T-helper 17 cell (primary cell): ENCODE measurements at regions not wholly inside any gene's neighbourhood (a gene's known extent, or its start where the extent isn't known, plus 50 kb on each side); places are given as distances from the start of the nearest gene placed in this dataset.

Experiments
- ATAC-seq: fragments of 150-1000 bp; cut with Tn5 transposase; 2 replicates; pipeline ENCODE4 v1.10.0; 2021; ENCODE audit warnings: mild to moderate bottlenecking, moderate library complexity
- DNase-seq, 3 donors: peaks; one replicate each; pipeline versions ENCODE4 v3.0.0 to v3.0.0-alpha.2; 2020 to 2021
- H3K9me3 ChIP-seq: one replicate; pipeline ENCODE4 v1.7.0; 2013; ENCODE audit warnings: low read length, mild to moderate bottlenecking; ENCODE audit not compliant: control insufficient read depth, poor library complexity, severe bottlenecking
- H3K27ac Mint-ChIP-seq: one replicate; pipeline ENCODE4 v1.8.0; 2022; ENCODE audit warnings: mild to moderate bottlenecking, moderate library complexity, mixed read lengths
- H3K27me3 Mint-ChIP-seq: one replicate; pipeline ENCODE4 v1.8.0; 2022; ENCODE audit warnings: mixed read lengths
- H3K36me3 Mint-ChIP-seq: one replicate; pipeline ENCODE4 v1.8.0; 2022; ENCODE audit warnings: low read depth, mixed read lengths
- H3K4me1 Mint-ChIP-seq: one replicate; pipeline ENCODE4 v1.8.0; 2022; ENCODE audit warnings: mild to moderate bottlenecking, mixed read lengths
- H3K4me3 Mint-ChIP-seq: one replicate; pipeline ENCODE4 v1.8.0; 2022; ENCODE audit warnings: mild to moderate bottlenecking, moderate library complexity, mixed read lengths

- H3K27ac Mint-ChIP-seq: no peak overlapping the region
- no peaks in the 10 kb centered on the region for H3K36me3 Mint-ChIP-seq
- ATAC-seq (no peak), DNase-seq (no peak)
- H3K27me3 Mint-ChIP-seq: no peaks in the 10 kb centered on the region
- H3K9me3 ChIP-seq: no peaks in the 10 kb centered on the region
- no peaks in the 10 kb centered on the region for H3K4me1 Mint-ChIP-seq
- H3K4me3 Mint-ChIP-seq: no peak overlapping the region
Observed at GRCh38 chr5:164020116-164020515, 514.7 kb downstream of the MAT2B start.

GRCh38 chr5:164027738-164028137 lies 522.3 kb downstream of the MAT2B start:
- no peak overlapping the region for H3K27ac Mint-ChIP-seq
- DNase-seq: no peak
- no peaks in the 10 kb centered on the region for H3K4me1 Mint-ChIP-seq
- H3K4me3 Mint-ChIP-seq: no peak overlapping the region
- H3K27me3 Mint-ChIP-seq: no peaks in the 10 kb centered on the region
- ATAC-seq: no peak
- no peaks in the 10 kb centered on the region for H3K9me3 ChIP-seq
- H3K36me3 Mint-ChIP-seq: no peaks in the 10 kb centered on the region

DNA sequence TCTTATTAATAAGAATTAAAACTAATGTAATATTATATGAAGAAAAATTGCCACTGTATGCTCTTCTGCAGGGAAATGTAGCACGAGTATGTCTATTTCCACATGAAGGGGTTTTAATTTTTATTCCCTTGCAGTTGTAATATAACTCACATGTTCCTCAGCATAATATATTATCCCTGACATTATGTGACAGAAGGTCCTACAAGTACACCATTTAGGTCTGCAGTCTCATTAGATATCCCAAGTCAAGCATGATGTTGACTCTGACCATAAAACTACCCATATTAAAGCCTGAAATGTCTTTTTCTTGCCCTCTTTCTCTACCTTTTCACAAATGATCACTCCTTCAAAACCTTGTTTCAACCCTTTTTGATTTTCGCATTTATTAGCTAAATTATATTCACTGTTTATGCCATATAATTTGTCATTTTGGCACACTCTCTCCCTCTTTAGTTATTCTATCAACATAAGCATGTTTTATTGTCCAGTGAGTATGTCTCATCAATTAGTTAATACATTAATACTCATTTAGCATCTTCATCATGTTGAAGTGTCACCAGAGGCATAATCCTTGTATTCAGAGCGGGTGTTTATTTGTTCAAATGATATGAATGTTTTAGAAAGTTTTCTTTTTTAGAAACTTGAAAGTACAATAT lies 532.8 kb downstream of the MAT2B start:
- no peak for DNase-seq
- no peak overlapping the region for H3K27ac Mint-ChIP-seq
- H3K4me3 Mint-ChIP-seq: no peak overlapping the region
- no peak for ATAC-seq
- no peaks in the 10 kb centered on the region for H3K9me3 ChIP-seq
- no peaks in the 10 kb centered on the region for H3K36me3 Mint-ChIP-seq
- no peaks in the 10 kb centered on the region for H3K27me3 Mint-ChIP-seq
- no peaks in the 10 kb centered on the region for H3K4me1 Mint-ChIP-seq

DNA sequence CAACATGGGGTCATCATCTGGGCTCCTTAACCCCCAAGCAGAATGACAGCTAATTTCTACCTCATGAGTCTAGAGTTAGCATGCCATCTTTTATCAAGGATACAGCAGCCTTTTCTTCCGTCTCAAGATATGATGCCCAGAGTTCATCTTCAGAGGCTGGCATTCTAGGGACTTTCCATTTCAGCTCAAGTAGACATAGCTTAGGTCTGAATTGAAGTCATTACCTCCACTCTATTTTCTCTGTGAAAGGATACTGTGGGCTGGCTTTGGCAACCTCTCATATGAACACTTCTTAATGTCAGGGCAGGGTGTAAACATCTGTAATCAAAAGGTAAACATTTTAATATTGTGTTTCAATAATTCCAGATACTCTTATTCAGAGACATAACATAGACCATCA lies 535.7 kb downstream of the MAT2B start:
- ATAC-seq: no peak
- no peaks in the 10 kb centered on the region for H3K36me3 Mint-ChIP-seq

DNA sequence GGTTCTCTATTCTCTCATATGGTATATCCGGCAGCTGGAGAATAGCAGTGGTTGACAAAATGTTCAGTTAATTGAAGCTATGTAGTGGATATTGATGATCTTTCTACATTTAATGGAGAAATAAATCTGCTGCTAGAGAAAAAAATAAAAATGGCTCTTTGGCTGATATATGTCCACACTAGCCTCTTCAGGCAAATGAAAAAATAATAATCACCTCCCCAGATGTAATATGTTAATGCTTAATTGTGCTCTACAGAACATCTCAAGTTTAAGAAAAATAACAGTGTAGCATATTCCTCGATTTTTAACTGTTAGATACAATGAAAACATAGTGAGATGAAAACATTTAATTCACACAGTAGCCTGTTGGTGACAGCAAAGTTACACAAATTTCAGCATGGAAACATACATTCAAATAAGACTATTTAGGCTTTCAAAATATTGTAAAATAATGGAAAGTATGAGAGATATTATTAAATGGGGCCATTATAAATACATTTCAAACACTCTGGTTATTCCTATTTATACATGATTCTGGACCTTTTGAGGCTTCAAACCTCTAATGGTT lies 543.0 kb downstream of the MAT2B start:
- no peaks in the 10 kb centered on the region for H3K9me3 ChIP-seq
- H3K4me1 Mint-ChIP-seq: no peaks in the 10 kb centered on the region
- no peaks in the 10 kb centered on the region for H3K27me3 Mint-ChIP-seq
- H3K36me3 Mint-ChIP-seq: no peaks in the 10 kb centered on the region
- H3K27ac Mint-ChIP-seq: no peak overlapping the region
- ATAC-seq (no peak), DNase-seq (no peak)
- H3K4me3 Mint-ChIP-seq: no peak overlapping the region

More for the DNA sequence above, 535.7 kb downstream of the MAT2B start:
- Mint-ChIP-seq H3K4me3 (no peak overlapping the region), H3K4me1 (no peaks in the 10 kb centered on the region), H3K27me3 (no peaks in the 10 kb centered on the region), H3K27ac (no peak overlapping the region)
- DNase-seq: no peak
- H3K9me3 ChIP-seq: no peaks in the 10 kb centered on the region

DNA sequence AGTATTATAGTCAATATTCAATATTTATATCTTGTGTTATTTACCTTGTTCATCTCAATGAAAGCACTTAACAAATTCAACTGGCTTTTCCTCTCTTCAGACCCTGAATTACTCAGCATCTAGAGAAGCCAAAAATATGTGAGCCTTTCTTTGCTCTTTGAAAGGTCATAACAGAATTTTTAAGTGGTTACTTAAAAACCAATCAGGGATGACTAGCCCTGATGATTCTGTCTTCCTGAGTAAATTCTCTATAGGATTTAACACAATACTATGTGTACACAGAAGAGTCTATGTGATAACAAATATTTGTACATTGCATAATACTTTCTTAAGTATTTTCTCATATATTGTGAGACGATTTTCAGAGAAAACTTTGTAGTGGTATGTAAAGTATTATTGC lies 546.3 kb downstream of the MAT2B start:
- Mint-ChIP-seq H3K4me1 (no peaks in the 10 kb centered on the region), H3K4me3 (no peak overlapping the region), H3K27ac (no peak overlapping the region), H3K27me3 (no peaks in the 10 kb centered on the region), H3K36me3 (no peaks in the 10 kb centered on the region)
- no peaks in the 10 kb centered on the region for H3K9me3 ChIP-seq
- ATAC-seq (no peak), DNase-seq (no peak)

DNA sequence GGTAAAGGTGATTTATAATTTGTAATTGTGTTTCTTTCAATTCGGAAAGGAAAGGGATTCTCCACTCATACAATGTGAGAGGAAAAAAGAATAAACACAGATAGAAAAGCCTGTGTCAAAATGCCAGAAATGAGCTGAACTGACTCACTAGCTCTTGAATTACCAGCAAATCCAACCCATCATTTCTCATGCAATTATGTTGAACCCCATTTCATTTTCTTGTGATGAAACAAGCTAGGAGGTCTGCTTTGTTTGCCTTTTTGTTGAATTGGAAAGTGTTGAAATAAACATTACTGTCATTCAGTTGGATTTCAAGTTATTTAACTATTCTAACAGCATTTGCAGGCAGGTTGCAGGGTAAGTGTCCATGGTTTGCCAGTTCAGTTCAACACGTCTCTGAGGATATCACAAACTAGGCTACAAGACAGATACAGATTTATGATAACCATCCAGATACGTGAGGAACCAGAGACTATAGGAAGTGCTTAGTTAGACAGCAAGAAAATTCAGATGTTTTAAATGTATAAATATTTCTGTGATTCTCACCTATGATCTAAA lies 547.2 kb downstream of the MAT2B start:
- Mint-ChIP-seq H3K27me3 (no peaks in the 10 kb centered on the region), H3K4me3 (no peak overlapping the region), H3K4me1 (no peaks in the 10 kb centered on the region), H3K36me3 (no peaks in the 10 kb centered on the region), H3K27ac (no peak overlapping the region)
- no peaks in the 10 kb centered on the region for H3K9me3 ChIP-seq
- DNase-seq (no peak), ATAC-seq (no peak)

- ATAC-seq (no peak), DNase-seq (no peak)
- Mint-ChIP-seq H3K27me3 (no peaks in the 10 kb centered on the region), H3K27ac (no peak overlapping the region), H3K4me3 (no peak overlapping the region), H3K36me3 (no peaks in the 10 kb centered on the region), H3K4me1 (no peaks in the 10 kb centered on the region)
- no peaks in the 10 kb centered on the region for H3K9me3 ChIP-seq
Observed at GRCh38 chr5:164053123-164053522, 547.7 kb downstream of the MAT2B start.

- H3K36me3 Mint-ChIP-seq: no peaks in the 10 kb centered on the region
- H3K4me1 Mint-ChIP-seq: no peaks in the 10 kb centered on the region
- ATAC-seq (no peak), DNase-seq (no peak)
- no peak overlapping the region for H3K27ac Mint-ChIP-seq
- no peak overlapping the region for H3K4me3 Mint-ChIP-seq
- no peaks in the 10 kb centered on the region for H3K27me3 Mint-ChIP-seq
- no peaks in the 10 kb centered on the region for H3K9me3 ChIP-seq
Observed at GRCh38 chr5:164054461-164054860, 549.0 kb downstream of the MAT2B start.

DNA sequence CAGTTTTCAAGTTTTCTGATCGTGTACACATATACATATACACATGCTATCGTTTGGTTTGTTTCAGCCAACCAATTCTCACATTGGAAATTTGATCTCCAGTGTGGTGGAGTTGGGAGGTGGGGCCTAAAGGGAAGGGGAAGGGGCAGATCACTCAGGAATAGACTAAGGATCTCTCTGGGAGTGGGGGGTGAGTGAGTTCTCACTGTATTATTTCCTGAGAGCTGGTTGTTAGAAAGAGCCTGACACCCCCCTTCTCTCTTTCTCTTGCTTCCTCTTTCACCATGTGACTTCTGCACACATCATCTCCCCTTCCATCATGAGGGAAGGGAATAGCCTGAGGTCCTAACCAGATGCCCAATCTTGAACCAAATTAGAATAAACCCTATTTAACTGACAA lies 551.7 kb downstream of the MAT2B start:
- Mint-ChIP-seq H3K4me3 (no peak overlapping the region), H3K4me1 (no peaks in the 10 kb centered on the region), H3K27me3 (no peaks in the 10 kb centered on the region), H3K27ac (no peak overlapping the region), H3K36me3 (no peaks in the 10 kb centered on the region)
- ATAC-seq (no peak), DNase-seq (no peak)
- no peaks in the 10 kb centered on the region for H3K9me3 ChIP-seq

DNA sequence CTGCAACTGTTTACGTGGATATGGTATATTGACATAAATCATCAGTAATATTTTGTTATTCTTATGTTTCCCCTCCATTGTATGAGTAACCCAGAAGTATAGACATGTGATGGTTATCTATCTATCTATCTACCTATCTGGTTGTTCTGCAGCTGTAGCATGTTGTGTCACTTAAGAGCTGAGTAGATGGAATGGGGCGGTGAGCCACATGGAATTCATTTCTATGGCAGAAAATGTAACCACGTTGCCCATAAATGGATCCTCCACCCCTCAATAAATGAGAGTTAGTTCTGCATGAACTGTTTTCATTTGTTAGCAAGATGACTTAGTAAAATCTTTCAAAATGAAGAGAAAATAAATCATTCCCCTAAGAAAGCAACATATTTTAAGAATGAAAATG lies 553.2 kb downstream of the MAT2B start:
- DNase-seq (no peak), ATAC-seq (no peak)
- Mint-ChIP-seq H3K27ac (no peak overlapping the region), H3K4me3 (no peak overlapping the region), H3K4me1 (no peaks in the 10 kb centered on the region), H3K27me3 (no peaks in the 10 kb centered on the region), H3K36me3 (no peaks in the 10 kb centered on the region)
- H3K9me3 ChIP-seq: no peaks in the 10 kb centered on the region

- H3K9me3 ChIP-seq: no peaks in the 10 kb centered on the region
- Mint-ChIP-seq H3K36me3 (no peaks in the 10 kb centered on the region), H3K4me3 (no peak overlapping the region), H3K27me3 (no peaks in the 10 kb centered on the region), H3K27ac (no peak overlapping the region), H3K4me1 (no peaks in the 10 kb centered on the region)
- ATAC-seq (no peak), DNase-seq (no peak)
Observed at GRCh38 chr5:164059471-164059870, 554.1 kb downstream of the MAT2B start.

DNA sequence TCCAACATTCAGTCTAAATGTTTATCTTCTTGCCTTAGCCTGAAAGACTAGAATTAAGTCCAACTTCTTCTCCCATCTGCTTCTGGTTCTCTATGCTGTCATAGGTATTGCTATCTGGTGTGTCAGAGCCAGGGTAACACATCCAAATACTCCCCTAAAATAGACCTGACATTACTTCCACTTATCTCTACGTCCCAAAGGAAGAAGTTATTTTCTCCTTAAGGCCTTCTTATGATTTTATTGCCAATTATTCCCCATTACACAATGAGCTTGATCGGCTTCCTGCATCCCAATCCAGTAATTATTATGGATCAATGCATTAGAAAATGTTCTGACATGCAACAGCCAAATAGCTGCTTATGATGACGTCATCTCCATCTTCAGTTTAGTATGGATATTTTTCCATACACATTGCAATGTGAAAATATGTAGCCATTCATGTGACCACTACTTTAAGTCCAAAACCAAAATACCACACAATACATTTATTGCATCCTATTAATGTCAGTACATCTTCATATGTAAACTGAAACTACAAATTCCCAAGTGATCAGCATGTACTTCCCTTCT lies 555.5 kb downstream of the MAT2B start:
- no peak for DNase-seq
- no peaks in the 10 kb centered on the region for H3K36me3 Mint-ChIP-seq
- ATAC-seq: no peak
- H3K9me3 ChIP-seq: no peaks in the 10 kb centered on the region
- no peak overlapping the region for H3K27ac Mint-ChIP-seq
- H3K4me3 Mint-ChIP-seq: no peak overlapping the region
- no peaks in the 10 kb centered on the region for H3K27me3 Mint-ChIP-seq
- H3K4me1 Mint-ChIP-seq: no peaks in the 10 kb centered on the region

DNA sequence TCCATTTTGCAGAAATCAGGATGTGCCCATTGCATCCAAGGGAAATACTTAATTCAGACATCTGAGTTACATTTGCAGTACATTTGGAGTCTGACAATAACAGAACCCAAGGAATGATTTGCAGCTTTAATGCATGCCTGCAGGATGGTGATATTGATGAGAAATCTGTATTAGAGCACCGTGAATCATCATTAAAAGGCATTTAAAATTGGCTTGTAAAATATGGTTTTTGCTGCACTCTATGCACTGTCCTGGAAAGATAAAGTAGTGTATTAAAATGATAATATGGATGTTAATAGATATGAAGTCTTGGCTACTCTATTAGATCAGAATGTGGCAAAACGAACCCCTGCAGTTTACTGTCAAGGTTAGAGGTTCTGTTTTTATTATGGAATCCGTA lies 556.9 kb downstream of the MAT2B start:
- Mint-ChIP-seq H3K27me3 (no peaks in the 10 kb centered on the region), H3K27ac (no peak overlapping the region), H3K4me1 (no peaks in the 10 kb centered on the region), H3K4me3 (no peak overlapping the region), H3K36me3 (no peaks in the 10 kb centered on the region)
- no peaks in the 10 kb centered on the region for H3K9me3 ChIP-seq
- DNase-seq (no peak), ATAC-seq (no peak)
